GM18907 (cell line): ENCODE measurements at regions not wholly inside any gene's neighbourhood (a gene's known extent, or its start where the extent isn't known, plus 50 kb on each side); places are given as distances from the start of the nearest gene placed in this dataset.
"Not testable (repeated sequence)": the region's sequence is repeated elsewhere in the genome, so short reads cannot be mapped to it uniquely, and the experiment has no call there.

Source experiments
- ATAC-seq: cut with Tn5 transposase; IDR thresholded peaks from one replicate; pipeline ENCODE4 v1.9.1; 2021; ENCODE audit warnings: mild to moderate bottlenecking, moderate library complexity; ENCODE audit not compliant: unreplicated experiment

DNA sequence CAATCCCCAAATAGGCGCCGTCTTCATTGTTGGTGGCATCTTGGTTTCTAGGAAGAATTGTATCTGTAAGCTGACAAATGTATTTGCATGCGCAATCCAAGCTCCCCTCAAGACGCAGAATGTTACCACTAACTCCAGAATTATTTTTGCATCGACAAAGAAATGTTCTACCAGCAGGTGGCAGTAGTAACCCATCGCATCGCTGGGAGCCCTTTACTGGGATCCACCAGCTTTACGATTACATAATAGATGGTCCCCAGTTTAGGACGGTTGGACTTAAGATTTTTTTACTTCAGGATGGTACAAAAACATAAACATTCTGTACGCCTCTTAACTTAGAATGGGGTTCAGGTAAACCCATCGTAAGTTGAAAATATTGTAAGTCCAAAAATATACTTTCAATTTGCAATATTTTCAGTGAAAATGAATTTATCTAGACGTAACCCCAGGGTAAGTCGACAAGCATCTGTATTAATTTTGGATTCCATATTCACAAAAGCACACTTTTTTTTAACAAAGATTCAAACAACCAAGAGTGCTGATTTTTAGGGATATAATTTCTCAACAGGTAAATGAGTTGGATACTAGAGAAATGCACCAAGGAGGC lies 114.0 kb upstream of the COBL start:
- ATAC-seq: no peak

DNA sequence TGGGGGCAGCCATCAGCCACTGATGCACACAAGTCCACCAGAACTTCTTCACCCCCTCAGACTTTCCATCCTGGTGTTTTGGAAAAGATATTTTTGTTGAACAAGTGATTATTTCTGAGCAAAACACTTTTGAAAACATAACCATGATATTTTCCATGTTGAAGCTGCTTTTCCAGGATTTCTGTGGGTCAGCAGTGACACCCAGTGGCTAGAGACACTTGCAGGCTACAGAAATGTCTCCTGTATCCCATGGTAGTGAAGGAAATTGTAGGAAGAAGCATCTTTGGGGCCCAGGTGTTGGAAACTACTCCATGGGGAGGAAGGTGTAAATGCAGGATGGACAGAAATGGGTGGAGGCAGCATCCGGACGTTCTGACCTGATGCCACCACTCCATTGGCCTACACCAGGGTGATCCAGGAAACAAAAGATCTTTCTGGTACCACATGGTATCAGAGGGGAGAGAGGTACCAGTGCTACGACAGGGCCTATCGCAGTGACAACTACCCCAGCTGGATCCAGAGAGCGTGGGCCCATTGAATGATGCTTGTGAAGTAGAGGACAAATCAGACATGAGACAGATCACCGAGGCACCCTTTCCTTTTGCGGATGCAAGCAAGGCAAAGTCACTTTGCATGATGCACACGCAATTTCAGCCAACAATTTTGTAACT lies 111.7 kb upstream of the COBL start:
- ATAC-seq: no peak

DNA sequence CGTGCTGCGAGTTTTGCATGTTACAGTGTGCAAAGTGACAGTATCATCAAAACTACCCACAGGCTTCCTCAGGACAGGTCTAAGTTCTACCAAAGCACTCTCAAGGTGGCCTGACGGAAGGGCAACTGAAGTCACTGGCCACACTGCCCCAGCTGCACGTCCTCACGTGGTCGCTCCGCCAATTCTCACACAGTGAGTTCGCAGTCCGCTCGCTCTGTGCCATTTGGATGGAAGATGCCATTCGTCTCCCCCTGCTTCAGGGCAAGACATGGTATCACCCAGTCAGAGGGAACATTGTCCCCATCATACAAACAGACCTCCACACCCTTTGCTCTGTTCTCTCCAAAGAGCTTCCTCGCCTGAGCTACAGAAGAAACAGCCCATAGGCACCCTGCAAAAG lies 109.6 kb upstream of the COBL start:
- ATAC-seq: no peak

DNA sequence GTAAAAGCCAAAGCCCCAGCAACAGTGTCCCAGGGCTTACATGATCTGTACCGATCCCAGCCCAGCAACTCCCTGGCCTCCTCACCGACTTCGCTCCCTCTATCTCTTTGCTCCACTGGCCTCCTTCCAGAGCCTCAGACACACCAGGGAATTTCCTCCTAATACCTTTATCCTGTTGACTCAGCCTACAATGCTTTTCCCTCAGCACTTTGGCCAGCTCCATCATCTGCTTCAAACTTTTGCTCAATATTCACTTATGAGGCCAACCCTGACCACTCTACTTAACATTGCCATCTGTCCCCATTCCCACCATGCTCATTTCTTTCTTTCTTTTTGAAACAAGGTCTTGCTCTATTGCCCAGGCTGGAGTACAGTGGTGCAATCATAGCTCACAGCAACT lies 93.3 kb upstream of the COBL start:
- not testable (repeated sequence) for ATAC-seq

DNA sequence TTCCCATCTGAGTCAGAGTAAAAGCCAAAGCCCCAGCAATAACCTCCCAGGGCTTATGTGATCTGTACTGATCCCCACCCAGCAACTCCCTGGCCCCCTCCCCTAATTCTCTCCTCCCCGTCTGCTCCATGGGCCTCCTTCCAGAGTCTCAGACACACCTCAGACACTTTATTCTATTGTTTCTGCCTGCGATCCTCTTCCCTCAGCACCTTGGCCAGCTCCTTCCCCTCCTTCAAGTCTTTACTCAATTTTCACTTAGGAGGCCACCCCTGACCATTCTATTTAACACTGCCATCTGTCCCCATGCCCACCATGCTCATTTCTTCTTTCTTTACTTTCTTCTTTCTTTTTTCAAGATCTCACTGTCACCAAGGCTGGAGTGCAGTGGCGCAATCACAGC lies 81.0 kb upstream of the COBL start:
- ATAC-seq: not testable (repeated sequence)

DNA sequence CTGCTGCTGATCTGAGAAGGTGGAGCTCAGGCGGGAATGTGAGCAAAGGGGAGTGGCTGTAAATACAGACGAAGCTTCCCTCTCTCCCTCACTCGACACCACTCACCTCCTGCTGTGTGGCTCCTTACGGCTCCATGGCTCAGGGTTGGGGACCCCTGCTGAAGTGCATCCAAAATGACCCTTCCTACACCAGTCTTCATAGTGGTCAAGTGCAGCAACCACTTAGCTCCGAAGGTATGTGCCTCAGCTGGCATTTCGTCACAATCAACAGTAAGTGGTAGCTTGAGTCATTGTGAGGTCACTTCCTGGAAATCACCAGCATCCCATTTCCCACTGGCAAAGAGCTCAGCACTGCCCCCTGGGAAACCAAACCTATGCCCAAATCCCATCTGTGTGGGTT lies 76.4 kb upstream of the COBL start:
- ATAC-seq: not testable (repeated sequence)

DNA sequence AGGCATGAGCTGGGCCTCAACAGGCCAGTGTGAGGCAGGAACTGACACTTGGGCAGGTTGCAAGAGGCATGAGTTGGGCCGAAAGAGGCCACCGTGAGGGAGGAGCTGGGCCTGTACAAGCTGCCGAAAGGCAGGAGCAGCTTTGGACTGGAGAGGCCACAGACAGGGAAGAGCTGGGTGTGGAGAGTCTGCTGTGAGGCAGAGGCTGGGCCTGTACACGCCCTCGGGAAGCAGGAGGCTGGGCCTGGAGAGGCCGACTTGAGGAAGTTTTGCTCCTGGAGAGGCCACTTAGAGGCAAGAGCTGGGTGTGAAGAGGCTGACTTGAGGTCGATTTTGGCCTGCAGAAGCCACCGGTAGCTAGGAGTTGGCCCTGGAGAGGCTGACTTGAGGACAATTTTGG lies 73.3 kb upstream of the COBL start:
- not testable (repeated sequence) for ATAC-seq

DNA sequence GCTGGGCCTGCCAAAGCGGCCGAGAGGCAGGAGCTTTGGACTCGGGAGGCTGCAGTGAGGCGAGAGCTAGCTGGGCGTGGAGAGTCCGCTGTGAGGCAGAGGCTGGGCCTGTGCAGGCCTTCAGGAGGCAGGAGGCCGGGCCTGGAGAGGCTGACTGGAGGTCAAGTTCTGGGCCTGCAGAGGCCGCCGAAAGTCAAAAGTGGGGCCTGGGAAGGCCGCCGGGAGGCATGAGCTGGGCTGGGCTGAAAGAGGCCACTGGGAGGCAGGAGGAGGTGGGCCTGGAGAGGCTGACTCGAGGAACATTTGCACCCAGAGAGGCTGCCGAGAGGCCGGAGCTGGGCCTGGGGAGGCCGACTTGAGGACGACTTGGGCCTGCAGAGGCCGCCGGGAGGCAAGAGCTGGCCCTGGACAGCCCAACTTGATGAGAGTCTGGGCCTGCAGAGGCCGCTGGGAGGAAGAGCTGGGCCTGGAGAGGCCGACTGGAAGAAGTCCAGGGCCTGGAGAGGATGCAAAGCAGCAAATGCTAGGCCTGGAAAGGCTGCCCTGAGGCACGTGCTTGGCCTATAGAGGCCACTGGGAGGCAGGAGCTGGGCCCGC lies 72.7 kb upstream of the COBL start:
- ATAC-seq: not testable (repeated sequence)

DNA sequence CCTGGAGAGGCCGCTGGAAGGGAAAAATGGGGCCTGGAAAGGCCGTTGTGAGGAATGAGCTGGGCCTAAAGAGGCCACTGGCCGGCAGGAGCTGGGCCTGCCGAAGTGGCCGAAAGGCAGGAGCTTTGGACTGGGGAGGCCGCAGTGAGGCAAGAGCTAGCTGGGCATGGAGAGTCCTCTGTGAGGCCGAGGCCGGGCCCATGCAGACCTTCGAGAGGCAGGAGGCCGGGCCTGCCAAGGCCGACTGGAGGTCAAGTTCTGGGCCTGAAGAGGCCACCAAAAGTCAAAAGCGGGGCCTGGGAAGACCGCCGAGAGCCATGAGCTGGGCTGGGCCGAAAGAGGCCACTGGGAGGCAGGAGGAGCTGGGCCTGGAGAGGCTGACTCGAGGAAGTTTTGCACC lies 71.6 kb upstream of the COBL start:
- ATAC-seq: not testable (repeated sequence)

DNA sequence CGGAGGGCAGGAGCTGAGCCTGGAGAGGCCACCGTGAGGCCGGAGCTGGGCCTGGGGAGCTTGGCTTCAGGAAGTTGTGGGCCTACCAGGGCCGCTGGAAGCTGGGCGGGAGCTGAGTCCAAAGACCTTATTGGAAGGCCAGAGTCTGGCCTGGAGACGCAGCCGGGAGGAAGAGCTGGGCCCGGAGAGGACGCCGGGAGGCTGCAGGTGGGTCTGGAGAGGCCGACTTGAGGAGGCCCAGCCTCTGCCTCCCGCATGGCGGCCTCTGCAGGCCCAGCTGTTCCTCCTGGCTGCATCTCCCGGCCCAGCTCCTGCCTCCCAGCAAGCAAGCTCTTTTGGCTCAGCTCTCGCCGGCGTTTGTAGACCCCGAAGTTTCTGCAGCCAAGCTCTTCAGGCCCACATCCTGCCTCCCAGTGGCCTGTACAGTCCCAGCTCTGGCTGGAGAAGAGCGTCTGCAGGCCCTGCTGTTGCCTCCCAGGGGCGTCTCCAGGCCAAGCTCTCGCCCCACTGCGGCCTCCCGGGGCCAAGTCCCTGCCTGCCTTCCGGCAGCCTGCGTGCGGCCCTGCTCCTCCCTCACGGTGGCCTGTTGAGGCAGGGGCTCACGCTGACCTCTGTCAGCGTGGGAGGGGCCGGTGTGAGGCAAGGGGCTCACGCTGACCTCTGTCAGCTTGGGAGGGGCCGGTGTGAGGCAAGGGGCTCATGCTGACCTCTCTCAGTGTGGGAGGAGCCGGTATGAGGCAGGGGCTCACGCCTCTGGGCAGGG lies 70.4 kb upstream of the COBL start:
- ATAC-seq: not testable (repeated sequence)

DNA sequence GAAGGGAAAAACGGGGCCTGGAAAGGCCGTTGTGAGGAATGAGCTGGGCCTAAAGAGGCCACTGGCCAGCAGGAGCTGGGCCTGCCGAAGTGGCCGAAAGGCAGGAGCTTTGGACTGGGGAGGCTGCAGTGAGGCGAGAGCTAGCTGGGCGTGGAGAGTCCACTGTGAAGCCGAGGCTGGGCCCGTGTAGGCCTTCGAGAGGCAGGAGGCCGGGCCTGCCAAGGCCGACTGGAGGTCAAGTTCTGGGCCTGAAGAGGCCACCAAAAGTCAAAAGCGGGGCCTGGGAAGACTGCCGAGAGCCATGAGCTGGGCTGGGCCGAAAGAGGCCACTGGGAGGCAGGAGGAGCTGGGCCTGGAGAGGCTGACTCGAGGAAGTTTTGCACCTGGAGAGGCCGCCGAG lies 69.6 kb upstream of the COBL start:
- ATAC-seq: not testable (repeated sequence)

DNA sequence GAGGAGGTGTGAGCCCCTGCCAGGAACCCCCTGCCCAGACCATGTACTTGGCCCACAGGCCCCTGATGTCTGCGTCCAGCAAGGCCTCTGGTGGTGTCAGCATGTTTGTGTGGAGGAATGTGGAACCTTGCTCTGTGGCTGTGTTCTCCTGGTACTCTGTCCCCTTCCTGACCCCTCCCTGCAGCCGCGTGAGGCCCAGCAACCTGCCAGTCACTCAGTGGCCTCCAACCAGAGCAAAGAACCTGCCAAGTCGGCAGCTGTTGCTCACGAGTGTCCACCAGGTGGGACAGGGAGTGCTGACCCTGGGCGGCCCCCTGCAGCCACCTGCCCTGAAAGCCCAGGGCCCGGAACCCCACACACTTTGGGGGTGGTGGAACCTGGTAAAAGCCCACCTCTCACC lies 65.6 kb upstream of the COBL start:
- not testable (repeated sequence) for ATAC-seq

DNA sequence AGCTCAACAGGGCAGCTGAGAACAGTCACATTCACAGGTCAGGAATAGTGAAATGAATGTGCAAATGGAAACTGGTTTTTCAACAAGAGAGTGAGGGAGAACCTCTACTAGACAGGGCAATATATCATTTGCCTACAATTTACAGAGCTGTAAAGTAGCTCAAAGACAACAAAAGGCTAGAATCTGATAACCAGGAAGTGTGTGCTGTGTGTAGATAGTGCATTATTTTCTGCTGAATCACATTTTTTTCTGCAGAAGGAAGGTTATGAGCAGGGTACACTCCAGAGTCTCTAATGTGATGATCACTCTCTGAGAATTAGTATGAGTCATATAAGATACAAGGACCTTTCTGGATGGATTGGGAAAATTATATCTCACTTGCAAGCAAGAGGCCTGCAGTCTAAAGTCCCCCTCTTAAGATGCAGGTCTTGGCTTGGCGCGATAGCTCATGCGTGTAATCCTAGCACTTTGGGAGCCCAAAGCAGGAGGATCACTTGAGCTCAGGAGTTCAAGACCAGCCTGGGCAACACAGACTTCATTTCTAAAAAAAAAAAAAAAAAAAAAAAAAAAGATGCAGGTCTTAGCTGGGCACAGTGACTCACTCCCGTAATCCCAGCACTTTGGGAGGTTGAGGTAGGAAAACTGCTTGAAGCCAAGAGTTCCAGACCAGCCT lies 59.9 kb upstream of the COBL start:
- ATAC-seq: no peak

DNA sequence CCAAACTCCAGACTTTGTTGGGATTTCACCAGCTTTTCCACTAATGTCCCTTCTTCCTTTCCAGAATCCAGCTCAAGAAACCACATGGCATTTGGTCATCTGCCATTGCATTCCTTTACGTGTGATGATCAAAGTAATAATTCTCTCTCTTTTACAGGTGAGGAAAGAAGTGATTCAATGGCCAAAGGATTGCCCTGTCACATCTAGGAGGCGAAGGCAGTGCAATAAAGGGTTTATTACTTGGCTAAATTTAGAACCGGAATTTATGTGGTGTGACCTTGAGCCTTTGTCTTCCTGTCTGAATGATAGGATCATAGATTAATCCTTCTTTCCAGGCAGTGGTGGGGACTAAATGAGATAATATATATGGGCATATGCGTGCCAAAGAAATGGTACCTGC lies 58.3 kb upstream of the COBL start:
- ATAC-seq: no peak

DNA sequence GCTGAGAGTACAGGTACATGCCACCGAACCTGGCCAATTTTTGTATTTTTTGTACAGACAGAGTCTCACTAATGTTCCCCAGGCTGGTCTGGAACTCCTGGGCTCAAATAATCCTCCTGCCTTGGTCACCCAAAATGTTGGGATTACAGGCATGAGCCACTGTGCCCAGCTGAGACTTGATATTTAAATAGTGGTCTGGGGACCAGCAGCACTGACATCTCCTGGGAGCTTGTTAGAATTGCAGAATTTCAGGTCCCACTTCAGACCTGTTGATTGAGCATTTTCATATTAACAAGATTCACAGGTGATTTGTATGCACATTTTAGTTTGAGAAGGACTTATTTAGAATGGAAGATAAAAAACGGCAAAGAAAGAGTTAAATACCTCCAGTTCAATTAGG lies 57.0 kb upstream of the COBL start:
- ATAC-seq: not testable (repeated sequence)

DNA sequence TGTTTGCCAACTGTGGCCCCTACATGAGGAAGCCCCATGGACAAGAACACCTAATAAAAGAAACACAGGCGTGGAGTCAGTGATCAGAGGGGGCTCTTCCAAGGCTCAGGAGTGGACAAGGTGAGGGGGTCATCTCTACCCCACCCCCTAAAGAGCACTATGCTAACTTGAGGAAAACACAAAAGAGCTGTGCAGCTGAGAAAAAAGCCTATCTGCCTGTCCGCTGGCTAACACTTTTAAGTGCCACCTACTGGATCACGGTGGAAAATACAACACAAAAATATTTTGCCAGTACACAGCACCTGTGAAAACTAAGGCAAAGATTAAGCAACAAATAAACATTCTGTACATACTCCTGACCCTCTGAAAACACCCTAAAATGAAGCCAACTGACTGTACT lies 53.1 kb upstream of the COBL start:
- ATAC-seq: peak; percentile 44

DNA sequence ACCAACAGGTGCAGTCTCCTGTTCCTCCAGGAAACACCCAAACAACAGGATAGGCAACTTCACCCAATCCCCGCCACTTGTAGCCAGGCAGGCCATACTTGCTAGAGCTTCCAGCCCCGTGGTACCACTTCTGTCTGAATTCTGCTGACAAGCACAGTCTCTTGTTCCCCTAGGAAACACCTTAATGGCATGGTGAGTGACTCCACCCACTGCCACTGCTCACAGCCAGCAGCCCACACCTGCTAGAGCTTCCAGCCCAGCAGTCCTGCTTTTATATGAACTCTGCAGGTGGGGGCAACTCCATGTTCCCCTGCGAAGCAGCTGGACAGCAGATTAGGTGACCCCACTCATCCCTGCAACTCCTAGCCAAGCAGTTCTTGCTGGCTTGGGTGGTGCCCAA lies 52.6 kb upstream of the COBL start:
- not testable (repeated sequence) for ATAC-seq

DNA sequence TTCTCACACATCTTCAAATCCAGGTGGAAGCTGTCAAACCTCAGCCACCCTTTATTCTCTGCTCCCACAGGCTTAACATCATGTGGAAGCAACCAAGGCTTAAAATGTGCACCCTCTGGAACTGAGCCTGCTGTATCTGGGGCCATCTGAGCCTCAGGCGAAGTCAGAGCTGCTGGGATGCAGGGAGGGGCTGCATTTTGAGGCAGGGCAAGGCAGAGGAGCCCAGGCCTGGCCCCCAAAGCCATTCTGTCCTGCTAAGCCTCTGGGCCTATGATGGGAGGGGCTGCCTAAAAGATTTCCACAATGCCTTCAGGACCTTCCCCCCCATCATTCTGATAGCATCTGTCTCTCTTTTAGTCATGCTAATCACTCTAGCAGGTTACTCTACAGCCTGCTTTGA lies 51.7 kb upstream of the COBL start:
- ATAC-seq: no peak

DNA sequence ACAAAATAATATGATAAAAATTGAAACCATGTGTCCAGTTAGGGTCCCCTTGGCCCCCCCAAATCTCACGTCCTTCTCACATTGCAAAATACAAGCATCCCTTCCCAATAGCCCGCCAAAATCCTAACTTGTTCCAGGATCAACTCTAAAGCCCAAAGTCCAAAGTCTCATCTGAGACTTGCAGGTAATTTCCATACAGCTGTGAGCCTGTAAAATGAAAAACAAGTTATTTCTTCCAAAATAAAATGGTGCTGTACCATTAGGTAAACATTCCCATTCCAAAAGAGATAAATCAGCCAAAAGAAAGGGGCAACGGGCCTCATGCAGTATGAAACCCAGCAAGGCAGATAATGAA lies 51.0 kb upstream of the COBL start:
- no peak for ATAC-seq

DNA sequence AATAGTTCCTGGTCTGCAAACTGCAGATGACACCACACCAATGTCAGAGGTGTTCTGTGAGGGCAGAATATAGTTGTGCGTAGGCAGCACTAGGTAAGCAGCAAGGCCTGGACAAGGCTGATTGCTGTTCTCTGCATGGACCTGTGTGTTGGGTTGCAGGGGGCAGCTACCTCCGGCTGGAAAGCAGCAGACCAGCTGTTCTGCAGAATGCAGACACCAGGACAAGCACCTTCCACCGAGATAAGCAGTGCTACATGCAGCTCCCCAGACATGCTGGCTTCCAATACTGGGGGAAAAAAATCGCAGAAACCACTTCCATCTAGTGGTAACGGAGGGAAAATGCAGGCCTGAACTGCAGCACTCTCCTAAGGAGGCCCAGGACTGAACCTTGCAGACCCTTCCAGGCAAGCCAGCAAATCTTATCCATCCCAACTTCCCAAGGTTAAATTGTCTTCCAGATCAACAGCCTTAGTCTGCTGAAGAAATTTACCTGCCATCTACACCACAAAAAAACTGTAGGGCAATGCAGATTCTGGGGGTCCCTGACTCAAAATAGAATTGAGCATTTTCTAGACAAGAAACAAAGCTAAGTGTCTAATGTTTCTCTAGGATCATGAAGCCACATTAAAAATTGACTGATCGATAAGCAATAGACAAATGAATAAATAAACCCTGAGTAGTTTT lies 50.5 kb upstream of the COBL start:
- peak; percentile 80 for ATAC-seq
